ENCODE measurements at regions not wholly inside any gene's neighbourhood (a gene's known extent, or its start where the extent isn't known, plus 50 kb on each side); places are given as distances from the start of the nearest gene placed in this dataset.

DNA sequence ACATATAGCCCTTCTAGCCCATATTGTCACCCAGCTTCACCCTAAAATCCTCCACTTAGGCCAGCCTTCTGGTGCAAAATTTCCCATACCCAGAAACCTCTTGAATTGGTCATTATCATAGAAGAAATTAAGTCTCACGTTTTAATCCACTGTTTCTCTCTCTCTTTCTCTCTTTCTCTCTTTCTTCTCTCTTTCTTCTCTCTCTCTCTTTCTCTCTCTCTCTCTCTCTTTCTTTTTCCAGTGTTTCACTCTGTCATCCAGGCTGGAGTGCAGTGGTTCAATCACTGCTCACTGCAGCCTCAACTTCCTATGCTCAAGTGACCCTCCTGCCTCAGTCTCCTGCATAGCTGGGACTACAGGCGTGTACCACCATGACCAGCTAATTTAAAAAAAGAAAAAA lies 363.4 kb downstream of the TMEM167A start:
- TF ChIP-seq CBX8 (IDR thresholded peaks at IDR 0.05) (no peak), NFE2L2 (conservative IDR thresholded peaks at IDR 0.05; ENCODE audit: low read length) (no peak), POLR2A (IDR thresholded peaks at IDR 0.05; ENCODE audit: low read length) (no peak), REST (IDR thresholded peaks at IDR 0.05) (no peak), KDM5A (IDR thresholded peaks at IDR 0.05) (no peak), FOSB (CRISPR knock-in tag; IDR thresholded peaks at IDR 0.05) (no peak), RAD21 (conservative IDR thresholded peaks at IDR 0.05 in 1 of 2, IDR thresholded peaks at IDR 0.05 in 1 of 2) (no peak), HDAC2 (IDR thresholded peaks at IDR 0.05) (no peak), NPAS2 (CRISPR knock-in tag; IDR thresholded peaks at IDR 0.05; ENCODE audit: borderline replicate concordance) (no peak), MAZ (IDR thresholded peaks at IDR 0.05; ENCODE audit: borderline replicate concordance, low read depth, low read length) (no peak)
- TF ChIP-seq, protein P1, sequence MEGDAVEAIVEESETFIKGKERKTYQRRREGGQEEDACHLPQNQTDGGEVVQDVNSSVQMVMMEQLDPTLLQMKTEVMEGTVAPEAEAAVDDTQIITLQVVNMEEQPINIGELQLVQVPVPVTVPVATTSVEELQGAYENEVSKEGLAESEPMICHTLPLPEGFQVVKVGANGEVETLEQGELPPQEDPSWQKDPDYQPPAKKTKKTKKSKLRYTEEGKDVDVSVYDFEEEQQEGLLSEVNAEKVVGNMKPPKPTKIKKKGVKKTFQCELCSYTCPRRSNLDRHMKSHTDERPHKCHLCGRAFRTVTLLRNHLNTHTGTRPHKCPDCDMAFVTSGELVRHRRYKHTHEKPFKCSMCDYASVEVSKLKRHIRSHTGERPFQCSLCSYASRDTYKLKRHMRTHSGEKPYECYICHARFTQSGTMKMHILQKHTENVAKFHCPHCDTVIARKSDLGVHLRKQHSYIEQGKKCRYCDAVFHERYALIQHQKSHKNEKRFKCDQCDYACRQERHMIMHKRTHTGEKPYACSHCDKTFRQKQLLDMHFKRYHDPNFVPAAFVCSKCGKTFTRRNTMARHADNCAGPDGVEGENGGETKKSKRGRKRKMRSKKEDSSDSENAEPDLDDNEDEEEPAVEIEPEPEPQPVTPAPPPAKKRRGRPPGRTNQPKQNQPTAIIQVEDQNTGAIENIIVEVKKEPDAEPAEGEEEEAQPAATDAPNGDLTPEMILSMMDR (IDR thresholded peaks at IDR 0.05): no peak
- TF ChIP-seq, protein P2, sequence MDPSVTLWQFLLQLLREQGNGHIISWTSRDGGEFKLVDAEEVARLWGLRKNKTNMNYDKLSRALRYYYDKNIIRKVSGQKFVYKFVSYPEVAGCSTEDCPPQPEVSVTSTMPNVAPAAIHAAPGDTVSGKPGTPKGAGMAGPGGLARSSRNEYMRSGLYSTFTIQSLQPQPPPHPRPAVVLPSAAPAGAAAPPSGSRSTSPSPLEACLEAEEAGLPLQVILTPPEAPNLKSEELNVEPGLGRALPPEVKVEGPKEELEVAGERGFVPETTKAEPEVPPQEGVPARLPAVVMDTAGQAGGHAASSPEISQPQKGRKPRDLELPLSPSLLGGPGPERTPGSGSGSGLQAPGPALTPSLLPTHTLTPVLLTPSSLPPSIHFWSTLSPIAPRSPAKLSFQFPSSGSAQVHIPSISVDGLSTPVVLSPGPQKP (IDR thresholded peaks at IDR 0.05; ENCODE audit: low read depth, low read length): no peak
